GM12864 (cell line): ENCODE measurements at regions not wholly inside any gene's neighbourhood (a gene's known extent, or its start where the extent isn't known, plus 50 kb on each side); places are given as distances from the start of the nearest gene placed in this dataset.

Source experiments
- DNase-seq: peaks from one replicate; pipeline ENCODE4 v3.0.0-alpha.2; 2011; ENCODE audit warnings: low read depth
- H3K4me3 ChIP-seq: 2 replicates; pipeline ENCODE4 v1.5.1; 2011; ENCODE audit warnings: mild to moderate bottlenecking, low read depth, low read length, control low read depth
- CTCF ChIP-seq: IDR thresholded peaks from 2 replicates; pipeline ENCODE4 v1.5.1; 2011; ENCODE audit warnings: low read depth, mild to moderate bottlenecking, moderate library complexity, low read length, control low read depth, inconsistent platforms; ENCODE audit errors: missing control alignments

DNA sequence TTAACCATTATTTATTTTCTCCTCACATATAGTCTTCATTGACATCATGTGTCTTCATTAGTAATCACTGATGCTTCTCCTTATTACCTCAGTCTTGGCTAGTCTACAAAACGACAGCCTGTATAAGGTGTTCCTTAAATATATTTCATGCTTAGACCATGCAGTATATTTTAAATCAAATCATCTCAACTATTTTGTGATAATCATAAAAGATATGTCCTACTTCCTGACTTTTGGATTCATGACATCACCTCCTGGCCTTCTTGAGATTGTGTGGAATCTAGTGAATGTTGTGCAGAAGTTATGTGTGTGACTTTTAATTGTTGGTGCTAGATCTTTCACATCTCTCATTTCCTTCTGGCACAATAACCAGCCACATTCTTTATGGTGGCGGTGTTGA is 1339.3 kb upstream of the C9orf72 start:
- H3K4me3 ChIP-seq = no peak overlapping the region
- DNase-seq = no peak
- TF ChIP-seq CTCF = no peak

DNA sequence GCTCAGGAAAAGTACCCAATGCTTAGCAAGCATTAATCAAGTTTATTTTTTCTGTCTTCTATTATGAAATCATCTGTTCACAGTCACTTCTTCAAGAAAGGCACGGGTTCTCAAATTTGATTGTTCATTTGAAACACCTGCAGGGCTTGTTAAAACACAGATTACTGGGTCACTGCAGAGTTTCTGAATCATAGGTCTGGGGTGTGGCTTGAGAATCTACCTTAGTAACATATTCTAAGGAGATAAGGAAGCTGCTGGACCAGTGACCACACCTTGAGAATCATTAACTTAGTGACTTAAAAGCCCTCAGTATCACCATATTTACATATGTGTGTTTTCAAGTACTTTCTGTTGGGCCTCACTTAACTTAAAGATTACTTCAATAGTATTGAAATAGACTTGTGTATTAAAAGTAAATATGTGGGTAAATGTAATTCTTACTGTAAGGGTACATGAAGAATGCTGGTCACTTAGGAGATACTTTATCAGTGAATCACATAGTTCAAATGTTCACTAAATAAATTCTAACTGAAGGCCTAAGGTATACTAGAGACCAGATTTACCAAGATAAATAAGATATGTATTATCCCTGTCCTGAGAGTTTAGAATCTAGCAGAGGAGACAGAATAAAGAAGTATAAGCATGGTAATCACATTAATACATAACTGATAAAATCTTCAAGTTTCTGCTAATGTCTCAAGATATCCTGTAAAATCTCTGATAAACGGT is 1342.1 kb upstream of the C9orf72 start:
- no peak for DNase-seq
- H3K4me3 ChIP-seq = no peak overlapping the region
- TF ChIP-seq CTCF = no peak

- TF ChIP-seq CTCF = no peak
- no peak for DNase-seq
- H3K4me3 ChIP-seq = no peak overlapping the region
These were observed 1343.1 kb upstream of the C9orf72 start for GRCh38 chr9:28916348-28916747.

DNA sequence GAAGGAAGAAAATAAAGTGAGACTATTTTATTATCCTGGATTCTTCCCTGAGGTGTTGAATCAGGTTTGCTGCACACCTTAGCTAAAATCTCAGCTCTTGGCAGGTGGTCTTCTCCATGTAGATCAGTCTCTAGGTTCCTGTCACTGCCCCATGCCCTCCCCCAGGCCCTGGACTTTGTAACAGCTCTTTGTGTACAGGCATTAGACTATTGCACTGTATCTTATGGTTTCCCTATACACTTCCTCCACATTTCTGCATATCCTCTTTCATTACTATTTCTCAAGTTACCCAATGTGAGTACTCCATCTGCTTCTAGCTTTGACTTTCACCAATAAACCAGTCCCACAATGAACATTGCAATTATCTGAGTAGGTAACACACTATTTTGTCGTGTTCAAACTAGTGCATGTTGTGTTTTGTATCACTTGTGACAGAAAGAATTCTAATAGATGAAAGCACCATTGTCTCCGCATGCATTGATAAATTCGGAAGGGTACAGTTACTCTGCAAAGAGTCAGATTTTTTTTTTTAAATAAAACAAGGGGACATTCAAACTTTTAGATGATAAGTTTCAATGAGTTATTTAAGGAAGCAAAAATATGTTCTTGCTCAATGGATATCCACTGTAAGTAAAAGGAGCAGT is 1348.7 kb upstream of the C9orf72 start:
- DNase-seq = no peak
- no peak for TF ChIP-seq CTCF
- H3K4me3 ChIP-seq = no peak overlapping the region

GRCh38 chr9:28922891-28923290 is 1349.6 kb upstream of the C9orf72 start:
- no peak for DNase-seq

DNA sequence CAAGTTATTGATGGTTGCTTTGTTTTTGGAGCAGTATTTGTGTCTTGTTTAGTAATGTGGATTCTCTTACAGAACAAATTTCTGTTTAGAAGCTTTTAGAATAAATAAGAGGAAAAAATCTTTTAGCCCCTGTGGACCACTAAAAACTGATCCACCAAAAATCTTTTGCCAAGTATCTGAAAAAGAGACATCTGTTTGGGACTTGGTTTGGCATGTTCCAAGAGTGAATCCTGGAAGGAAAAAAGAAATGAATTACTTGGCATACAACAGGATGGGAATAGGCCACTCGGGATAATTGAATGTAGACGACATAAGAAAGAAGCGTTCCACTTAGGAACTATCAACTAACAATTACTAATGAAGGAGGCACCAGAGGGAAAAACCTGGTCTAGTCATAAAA is 1350.1 kb upstream of the C9orf72 start:
- no peak for TF ChIP-seq CTCF
- no peak for DNase-seq
- H3K4me3 ChIP-seq = no peak overlapping the region

More at GRCh38 chr9:28922891-28923290, 1349.6 kb upstream of the C9orf72 start:
- TF ChIP-seq CTCF = no peak
- H3K4me3 ChIP-seq = no peak overlapping the region

DNA sequence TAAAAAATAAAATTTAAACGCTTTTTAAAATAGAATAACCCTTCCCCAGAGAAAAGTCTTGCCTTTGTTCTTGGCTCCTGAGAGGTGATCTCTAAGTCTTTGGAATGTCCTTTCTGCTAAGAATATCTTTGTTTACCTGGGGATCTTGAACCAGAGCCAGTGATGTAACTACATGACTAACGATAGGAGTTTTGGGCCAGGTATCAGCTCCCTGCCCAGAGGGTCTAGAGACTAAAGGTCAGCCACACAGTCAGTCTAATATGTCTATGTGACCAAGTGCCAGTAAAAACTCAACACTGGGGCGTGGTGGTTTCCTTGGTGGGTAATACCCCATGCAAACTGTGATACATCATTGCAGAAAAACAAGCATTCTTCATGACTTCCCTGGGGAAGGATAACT is 1351.9 kb upstream of the C9orf72 start:
- TF ChIP-seq CTCF = no peak
- H3K4me3 ChIP-seq = no peak overlapping the region
- DNase-seq = no peak
